ENCODE measurements at regions not wholly inside any gene's neighbourhood (a gene's known extent, or its start where the extent isn't known, plus 50 kb on each side); places are given as distances from the start of the nearest gene placed in this dataset.

GRCh38 chr14:34138175-34138574 is 187.3 kb upstream of the EGLN3 start:
- Histone ChIP-seq H3K4me1 (ENCODE audit: insufficient read depth, insufficient read length) (no peaks in the 10 kb centered on the region), H3K36me3 (ENCODE audit: insufficient read depth, insufficient read length, low read length) (no peaks in the 10 kb centered on the region)
- no peak for DNase-seq (ENCODE audit: low read depth, low spot score)

GRCh38 chr14:34137001-34137745 is 186.3 kb upstream of the EGLN3 start:
- Histone ChIP-seq H3K27me3 (ENCODE audit: insufficient read depth, insufficient read length) (no peaks in the 10 kb centered on the region), H3K9ac (ENCODE audit: insufficient read length, low read depth) (no peak overlapping the region), H3K9me3 (ENCODE audit: insufficient read depth, low read length) (peaks cover 15% of the 10 kb centered on the region; the same call in 1 of the 2 replicates), H3K4me3 (ENCODE audit: insufficient read length, low read depth) (no peak overlapping the region), H3K36me3 (ENCODE audit: insufficient read depth, insufficient read length, low read length) (no peaks in the 10 kb centered on the region), H3K4me1 (ENCODE audit: insufficient read depth, insufficient read length) (no peaks in the 10 kb centered on the region)
- DNase-seq (ENCODE audit: low read depth, low spot score): no peak
- TF ChIP-seq YY1 (IDR thresholded peaks at IDR 0.05; ENCODE audit: insufficient read depth, insufficient read length): no peak
- no peak for TF ChIP-seq ZNF274 (IDR thresholded peaks at IDR 0.05; ENCODE audit: low read depth, low read length)
- no peak for TF ChIP-seq SUZ12 (IDR thresholded peaks at IDR 0.05; ENCODE audit: extremely low read depth, insufficient read depth, insufficient read length)

More at GRCh38 chr14:34138175-34138574, 187.3 kb upstream of the EGLN3 start:
- H3K9ac ChIP-seq (ENCODE audit: insufficient read length, low read depth): no peak overlapping the region
- no peak for TF ChIP-seq SUZ12 (IDR thresholded peaks at IDR 0.05; ENCODE audit: extremely low read depth, insufficient read depth, insufficient read length)
- H3K9me3 ChIP-seq (ENCODE audit: insufficient read depth, low read length): peaks cover 15% of the 10 kb centered on the region; the same call in 1 of the 2 replicates
- no peak overlapping the region for H3K4me3 ChIP-seq (ENCODE audit: insufficient read length, low read depth)
- H3K27me3 ChIP-seq (ENCODE audit: insufficient read depth, insufficient read length): no peaks in the 10 kb centered on the region

- no peak overlapping the region for H3K4me3 ChIP-seq (ENCODE audit: insufficient read length, low read depth)
- peaks cover 15% of the 10 kb centered on the region; the same call in 1 of the 2 replicates for H3K9me3 ChIP-seq (ENCODE audit: insufficient read depth, low read length)
- DNase-seq (ENCODE audit: low read depth, low spot score): no peak
- H3K36me3 ChIP-seq (ENCODE audit: insufficient read depth, insufficient read length, low read length): no peaks in the 10 kb centered on the region
- no peaks in the 10 kb centered on the region for H3K4me1 ChIP-seq (ENCODE audit: insufficient read depth, insufficient read length)
- H3K9ac ChIP-seq (ENCODE audit: insufficient read length, low read depth): no peak overlapping the region
- H3K27me3 ChIP-seq (ENCODE audit: insufficient read depth, insufficient read length): no peaks in the 10 kb centered on the region
- TF ChIP-seq YY1 (IDR thresholded peaks at IDR 0.05; ENCODE audit: insufficient read depth, insufficient read length): no peak
- TF ChIP-seq SUZ12 (IDR thresholded peaks at IDR 0.05; ENCODE audit: extremely low read depth, insufficient read depth, insufficient read length): no peak
- TF ChIP-seq ZNF274 (IDR thresholded peaks at IDR 0.05; ENCODE audit: low read depth, low read length): no peak
Measured at GRCh38 chr14:34135492-34135891, 184.6 kb upstream of the EGLN3 start.

- H3K27me3 ChIP-seq (ENCODE audit: insufficient read depth, insufficient read length): no peaks in the 10 kb centered on the region
- no peaks in the 10 kb centered on the region for H3K36me3 ChIP-seq (ENCODE audit: insufficient read depth, insufficient read length, low read length)
- peaks cover 15% of the 10 kb centered on the region; the same call in 1 of the 2 replicates for H3K9me3 ChIP-seq (ENCODE audit: insufficient read depth, low read length)
- no peaks in the 10 kb centered on the region for H3K4me1 ChIP-seq (ENCODE audit: insufficient read depth, insufficient read length)
- no peak overlapping the region for H3K9ac ChIP-seq (ENCODE audit: insufficient read length, low read depth)
- DNase-seq (ENCODE audit: low read depth, low spot score): no peak
- no peak overlapping the region for H3K4me3 ChIP-seq (ENCODE audit: insufficient read length, low read depth)
- no peak for TF ChIP-seq ZNF274 (IDR thresholded peaks at IDR 0.05; ENCODE audit: low read depth, low read length)
- TF ChIP-seq SUZ12 (IDR thresholded peaks at IDR 0.05; ENCODE audit: extremely low read depth, insufficient read depth, insufficient read length): no peak
- TF ChIP-seq YY1 (IDR thresholded peaks at IDR 0.05; ENCODE audit: insufficient read depth, insufficient read length): no peak
Measured at GRCh38 chr14:34134484-34134883, 183.6 kb upstream of the EGLN3 start.

GRCh38 chr14:34129927-34130552 is 179.2 kb upstream of the EGLN3 start:
- no peak for TF ChIP-seq SUZ12 (IDR thresholded peaks at IDR 0.05; ENCODE audit: extremely low read depth, insufficient read depth, insufficient read length)
- Histone ChIP-seq H3K36me3 (ENCODE audit: insufficient read depth, insufficient read length, low read length) (no peaks in the 10 kb centered on the region), H3K9me3 (ENCODE audit: insufficient read depth, low read length) (peaks cover 5% of the 10 kb centered on the region; the same call in 1 of the 2 replicates), H3K9ac (ENCODE audit: insufficient read length, low read depth) (no peak overlapping the region), H3K4me3 (ENCODE audit: insufficient read length, low read depth) (no peak overlapping the region), H3K27me3 (ENCODE audit: insufficient read depth, insufficient read length) (no peaks in the 10 kb centered on the region), H3K4me1 (ENCODE audit: insufficient read depth, insufficient read length) (no peaks in the 10 kb centered on the region)
- DNase-seq (ENCODE audit: low read depth, low spot score): no peak

GRCh38 chr14:34128665-34129064 is 177.8 kb upstream of the EGLN3 start:
- DNase-seq (ENCODE audit: low read depth, low spot score): no peak
- Histone ChIP-seq H3K4me1 (ENCODE audit: insufficient read depth, insufficient read length) (no peaks in the 10 kb centered on the region), H3K9ac (ENCODE audit: insufficient read length, low read depth) (no peak overlapping the region), H3K4me3 (ENCODE audit: insufficient read length, low read depth) (no peak overlapping the region), H3K27me3 (ENCODE audit: insufficient read depth, insufficient read length) (no peaks in the 10 kb centered on the region), H3K36me3 (ENCODE audit: insufficient read depth, insufficient read length, low read length) (no peaks in the 10 kb centered on the region), H3K9me3 (ENCODE audit: insufficient read depth, low read length) (no peaks in the 10 kb centered on the region)
- TF ChIP-seq SUZ12 (IDR thresholded peaks at IDR 0.05; ENCODE audit: extremely low read depth, insufficient read depth, insufficient read length) (no peak), YY1 (IDR thresholded peaks at IDR 0.05; ENCODE audit: insufficient read depth, insufficient read length) (no peak), ZNF274 (IDR thresholded peaks at IDR 0.05; ENCODE audit: low read depth, low read length) (no peak)

- H3K4me1 ChIP-seq (ENCODE audit: insufficient read depth, insufficient read length): no peaks in the 10 kb centered on the region
- H3K9ac ChIP-seq (ENCODE audit: insufficient read length, low read depth): no peak overlapping the region
- no peaks in the 10 kb centered on the region for H3K9me3 ChIP-seq (ENCODE audit: insufficient read depth, low read length)
- DNase-seq (ENCODE audit: low read depth, low spot score): no peak
- H3K27me3 ChIP-seq (ENCODE audit: insufficient read depth, insufficient read length): no peaks in the 10 kb centered on the region
- H3K4me3 ChIP-seq (ENCODE audit: insufficient read length, low read depth): no peak overlapping the region
- H3K36me3 ChIP-seq (ENCODE audit: insufficient read depth, insufficient read length, low read length): no peaks in the 10 kb centered on the region
- no peak for TF ChIP-seq SUZ12 (IDR thresholded peaks at IDR 0.05; ENCODE audit: extremely low read depth, insufficient read depth, insufficient read length)
- TF ChIP-seq ZNF274 (IDR thresholded peaks at IDR 0.05; ENCODE audit: low read depth, low read length): no peak
- no peak for TF ChIP-seq YY1 (IDR thresholded peaks at IDR 0.05; ENCODE audit: insufficient read depth, insufficient read length)
Measured at GRCh38 chr14:34126586-34126985, 175.7 kb upstream of the EGLN3 start.

All from NT2/D1 (cell line).